ENCODE measurements at regions not wholly inside any gene's neighbourhood (a gene's known extent, or its start where the extent isn't known, plus 50 kb on each side); places are given as distances from the start of the nearest gene placed in this dataset.
A peak's percentile ranks its signal among the peaks of the same experiment; 100 is the strongest.

DNA sequence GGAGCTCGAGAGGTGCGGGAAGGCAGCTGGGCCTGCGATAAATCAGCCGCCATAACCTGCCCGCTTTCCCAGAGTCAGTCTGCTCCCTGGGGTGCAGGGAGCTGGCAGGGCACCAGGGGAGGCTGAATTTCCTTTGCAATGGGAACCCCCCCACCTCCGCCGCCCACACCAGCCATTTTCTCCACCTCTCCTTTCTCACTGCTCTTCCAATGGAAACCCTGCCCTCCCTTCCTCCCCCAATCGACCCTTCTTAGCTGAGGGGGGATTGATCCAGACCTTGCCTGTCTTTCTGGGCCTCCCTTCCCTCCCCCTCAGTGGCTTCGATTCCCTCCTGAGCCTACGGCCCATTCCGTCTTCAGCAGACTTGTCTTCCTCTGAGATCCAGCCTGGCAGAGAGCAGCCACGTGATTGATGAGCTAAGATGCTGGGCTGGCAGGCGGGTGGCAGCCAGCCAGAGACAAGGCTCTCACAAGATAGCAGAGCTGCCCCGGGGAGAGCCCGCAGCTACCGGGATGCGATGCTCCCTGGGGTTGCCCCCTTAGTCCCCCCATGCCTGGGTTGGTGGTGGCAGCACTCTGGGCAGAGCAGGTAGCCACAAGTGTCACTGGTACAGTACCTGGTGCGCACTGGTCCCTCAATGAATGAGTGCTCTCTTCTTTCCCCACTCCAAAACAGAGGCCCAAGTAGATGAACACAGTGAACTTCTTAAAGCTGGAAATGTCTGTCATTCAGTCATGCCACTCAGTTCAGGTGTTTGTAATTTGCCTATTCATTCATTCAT, 53.7 kb upstream of the FABP6 start:
- no peak overlapping the region for H3K4me3 ChIP-seq
- peak overlapping the region in 5 of 21 experiments; percentile 1 to 47 (median 45) for H3K27ac ChIP-seq

- H3K4me3 ChIP-seq: no peak overlapping the region
- H3K27ac ChIP-seq: peak overlapping the region in 4 of 21 experiments; percentile 1 to 47 (median 45)
Measured at GRCh38 chr5:160174780-160175437, 54.4 kb upstream of the FABP6 start.

- no peak overlapping the region for H3K27ac ChIP-seq
- no peak overlapping the region for H3K4me3 ChIP-seq
Measured at GRCh38 chr5:160174290-160174689, 55.0 kb upstream of the FABP6 start.

GRCh38 chr5:160171666-160172065, 52.4 kb upstream of the PWWP2A start:
- Histone ChIP-seq H3K27ac (no peak overlapping the region), H3K4me3 (no peak overlapping the region)

GRCh38 chr5:160169326-160169725, 50.1 kb upstream of the PWWP2A start:
- H3K27ac ChIP-seq: peak overlapping the region in 12 of 21 experiments; percentile 6 to 70 (median 44)
- no peak overlapping the region for H3K4me3 ChIP-seq

Measured in skin epidermis (tissue), 12 donors.